B cell (primary cell): ENCODE measurements at regions not wholly inside any gene's neighbourhood (a gene's known extent, or its start where the extent isn't known, plus 50 kb on each side); places are given as distances from the start of the nearest gene placed in this dataset.

Source experiments
- ATAC-seq: fragments of 200-7000 bp; cut with Tn5 transposase; one replicate; pipeline ENCODE4 v1.10.0; 2021; ENCODE audit warnings: low read depth, mild to moderate bottlenecking, moderate number of reproducible peaks, moderate library complexity
- CTCF ChIA-PET: fragments of 350-600 bp; sonication (Branson Sonifier 250); formaldehyde crosslinking; loops from one replicate; lab custom pipeline; 2021; ENCODE audit warnings: antibody characterized with exemption, inconsistent platforms; lab: Charles Lee
- POLR2A ChIA-PET: fragments of 350-600 bp; sonication (Branson Sonifier 250); formaldehyde crosslinking; loops from one replicate; lab custom pipeline; 2021; ENCODE audit warnings: antibody characterized with exemption; lab: Charles Lee
- DNase-seq: peaks from one replicate; pipeline ENCODE4 v3.0.0; 2013
- H2AFZ ChIP-seq: 2 replicates; pipeline ENCODE4 v1.6.1; 2012; ENCODE audit warnings: mild to moderate bottlenecking, low read depth, low read length; ENCODE audit not compliant: insufficient read depth, poor library complexity, severe bottlenecking
- H3K27ac ChIP-seq, 2 donors: 1 replicate in 1 of 2; 2 replicates in 1 of 2; pipeline ENCODE4 v1.5.1; 2012 to 2013; ENCODE audit warnings: low read length in 2 of 2, mild to moderate bottlenecking in 2 of 2, moderate library complexity in 1 of 2
- H3K27me3 ChIP-seq, 4 experiments: fragments of 200-600 bp in 1 of 4; sonication (generic) in 1 of 4; replicated peaks in 1 of 4; 1 replicate in 2 of 4; 2 replicates in 2 of 4; pipeline versions ENCODE4 v1.6.1 to v1.7.0; 2013 to 2016; ENCODE audit warnings: low read length in 3 of 4, mild to moderate bottlenecking in 2 of 4, mixed read lengths in 1 of 4, moderate library complexity in 1 of 4; ENCODE audit not compliant: insufficient read depth in 4 of 4, control insufficient read depth in 3 of 4; ENCODE audit errors: control extremely low read depth in 1 of 4
- H3K36me3 ChIP-seq, 2 experiments: replicated peaks in 1 of 2; 1 replicate in 1 of 2; 2 replicates in 1 of 2; pipeline versions ENCODE4 v1.6.1 to v1.7.1; 2013; ENCODE audit warnings: low read length in 1 of 2; ENCODE audit not compliant: insufficient read depth in 2 of 2, control insufficient read depth in 1 of 2; ENCODE audit errors: control extremely low read depth in 1 of 2, extremely low read depth in 1 of 2
- H3K4me1 ChIP-seq, 2 donors: fragments of 200-600 bp in 1 of 2; sonication (generic) in 1 of 2; 1 replicate in 1 of 2; 2 replicates in 1 of 2; pipeline versions ENCODE4 v1.5.1 to v1.6.1; 2013 to 2017; ENCODE audit warnings: low read length in 2 of 2; ENCODE audit not compliant: control insufficient read depth in 2 of 2, insufficient read depth in 2 of 2
- H3K4me2 ChIP-seq: replicated peaks from 2 replicates; pipeline ENCODE3; 2012; ENCODE audit warnings: mild to moderate bottlenecking, low read depth, low read length; ENCODE audit not compliant: poor library complexity, severe bottlenecking
- H3K4me3 ChIP-seq, 5 experiments: fragments of 200-600 bp in 1 of 5; sonication (generic) in 1 of 5; 1 replicate in 3 of 5; 2 replicates in 2 of 5; pipeline versions ENCODE4 v1.5.1 to v1.7.0; 2011 to 2016; ENCODE audit warnings: low read length in 4 of 5, mild to moderate bottlenecking in 4 of 5, low read depth in 2 of 5, control low read depth in 1 of 5, moderate library complexity in 1 of 5; ENCODE audit not compliant: insufficient read depth in 1 of 5; ENCODE audit errors: control extremely low read depth in 1 of 5, extremely low read depth in 1 of 5
- H3K79me2 ChIP-seq: fragments of 200-600 bp; sonication (generic); one replicate; pipeline ENCODE4 v1.6.0; 2016; ENCODE audit warnings: low read length; ENCODE audit not compliant: control insufficient read depth, insufficient read depth
- H3K9ac ChIP-seq: fragments of 200-600 bp; sonication (generic); 2 replicates; pipeline ENCODE4 v1.6.1; 2017; ENCODE audit warnings: mild to moderate bottlenecking, low read length, moderate library complexity
- H3K9me3 ChIP-seq, 3 donors: one replicate each; pipeline versions ENCODE4 v1.6.1 to v1.7.1; 2013; ENCODE audit warnings: low read length in 2 of 3; ENCODE audit not compliant: control insufficient read depth in 2 of 3, insufficient read depth in 1 of 3; ENCODE audit errors: control extremely low read depth in 1 of 3
- H4K20me1 ChIP-seq: 2 replicates; pipeline ENCODE4 v1.6.0; 2012; ENCODE audit warnings: mild to moderate bottlenecking, low read length; ENCODE audit not compliant: insufficient read depth, control insufficient read depth, poor library complexity, severe bottlenecking
- H3K27ac Mint-ChIP-seq: one replicate; pipeline ENCODE4 v1.8.0; 2021; ENCODE audit warnings: mixed read lengths
- H3K27me3 Mint-ChIP-seq: one replicate; pipeline ENCODE4 v1.8.0; 2021; ENCODE audit warnings: mixed read lengths
- H3K4me1 Mint-ChIP-seq: one replicate; pipeline ENCODE4 v1.8.0; 2021; ENCODE audit warnings: mixed read lengths
- H3K4me3 Mint-ChIP-seq: one replicate; pipeline ENCODE4 v1.8.0; 2021; ENCODE audit warnings: mixed read lengths
- H3K9me3 Mint-ChIP-seq: one replicate; pipeline ENCODE4 v1.8.0; 2022; ENCODE audit warnings: mixed read lengths; ENCODE audit not compliant: insufficient read depth
- CTCF ChIP-seq: fragments of 200-600 bp; IDR thresholded peaks from one replicate; pipeline ENCODE4 v1.8.0; 2022; ENCODE audit warnings: antibody characterized with exemption, mild to moderate bottlenecking
- EZH2 ChIP-seq: IDR thresholded peaks from 2 replicates; pipeline ENCODE4 v1.6.1; 2012; ENCODE audit warnings: borderline replicate concordance, low read depth, mild to moderate bottlenecking, moderate library complexity, low read length; ENCODE audit not compliant: insufficient read depth, poor library complexity, severe bottlenecking
- WGBS: methylation state at CpG from one replicate; pipeline ENCODE4 v1.1.5; 2013; ENCODE audit warnings: missing lambda C conversion rate; ENCODE audit not compliant: insufficient coverage; 5-methylcytosine and 5-hydroxymethylcytosine counted together
- intact Hi-C: fragments of 100-400 bp; cut with micrococcal nuclease; formaldehyde crosslinking; loops from one replicate; pipeline ENCODE4 v1.10.0; 2022

GRCh38 chr6:40249935-40250334 is 315.7 kb upstream of the MOCS1 start:
- no peak overlapping the region for H3K9ac ChIP-seq
- no peak overlapping the region for H3K4me3 ChIP-seq
- no peaks in the 10 kb centered on the region for H3K9me3 Mint-ChIP-seq
- H3K9me3 ChIP-seq = no peaks in the 10 kb centered on the region
- H2AFZ ChIP-seq = no peak overlapping the region
- H3K4me3 Mint-ChIP-seq = no peak overlapping the region
- peaks cover 0 to 6% (median under 1%) of the 10 kb centered on the region in 4 experiments for H3K27me3 ChIP-seq
- no peaks in the 10 kb centered on the region for H3K79me2 ChIP-seq
- DNase-seq = no peak
- H3K4me2 ChIP-seq = no peak overlapping the region
- ChIA-PET CTCF (no interaction called here), POLR2A (no interaction called here)
- peaks cover 0 to 3% of the 10 kb centered on the region in 2 donors for H3K4me1 ChIP-seq
- TF ChIP-seq CTCF (no peak), EZH2 (no peak)
- no peak for ATAC-seq
- H3K36me3 ChIP-seq = no peaks in the 10 kb centered on the region
- intact Hi-C loops = no loop called here
- H3K27me3 Mint-ChIP-seq = peaks cover 9% of the 10 kb centered on the region
- no peak overlapping the region for H3K27ac Mint-ChIP-seq
- H4K20me1 ChIP-seq = no peaks in the 10 kb centered on the region
- H3K27ac ChIP-seq = no peak overlapping the region
- peaks cover 3% of the 10 kb centered on the region for H3K4me1 Mint-ChIP-seq

GRCh38 chr6:40247516-40248115 is 313.4 kb upstream of the MOCS1 start:
- H3K4me3 Mint-ChIP-seq = no peak overlapping the region
- Histone ChIP-seq H3K27ac (no peak overlapping the region), H2AFZ (no peak overlapping the region), H3K4me1 (peaks cover 0 to 3% of the 10 kb centered on the region in 2 donors), H3K79me2 (no peaks in the 10 kb centered on the region), H3K4me3 (no peak overlapping the region), H3K36me3 (no peaks in the 10 kb centered on the region), H3K27me3 (peaks cover 0 to 6% (median under 1%) of the 10 kb centered on the region in 4 experiments), H3K9ac (no peak overlapping the region), H3K9me3 (no peaks in the 10 kb centered on the region), H3K4me2 (no peak overlapping the region), H4K20me1 (no peaks in the 10 kb centered on the region)
- H3K27me3 Mint-ChIP-seq = peaks cover 7% of the 10 kb centered on the region
- H3K27ac Mint-ChIP-seq = no peak overlapping the region
- ChIA-PET CTCF (no interaction called here), POLR2A (no interaction called here)
- intact Hi-C loops = no loop called here
- ATAC-seq = no peak
- H3K4me1 Mint-ChIP-seq = peaks cover 3% of the 10 kb centered on the region
- TF ChIP-seq EZH2 = no peak
- no peak for TF ChIP-seq CTCF
- no peaks in the 10 kb centered on the region for H3K9me3 Mint-ChIP-seq
- 94% methylated on average over 2 of the region's 3 CpGs for WGBS
- no peak for DNase-seq
